HG03066 (cell line): ENCODE measurements at regions not wholly inside any gene's neighbourhood (a gene's known extent, or its start where the extent isn't known, plus 50 kb on each side); places are given as distances from the start of the nearest gene placed in this dataset.
"Not testable (repeated sequence)": the region's sequence is repeated elsewhere in the genome, so short reads cannot be mapped to it uniquely, and the experiment has no call there.

Experiments
- ATAC-seq: cut with Tn5 transposase; IDR thresholded peaks from one replicate; pipeline ENCODE4 v1.9.1; 2021; ENCODE audit warnings: low read depth; ENCODE audit not compliant: unreplicated experiment

- no peak for ATAC-seq
Observed at GRCh38 chr16:52657924-52658323, 111.0 kb upstream of the TOX3 start.

- ATAC-seq, result not testable (repeated sequence)
Observed at GRCh38 chr16:52655916-52656315, 109.0 kb upstream of the TOX3 start.

- not testable (repeated sequence) for ATAC-seq
Observed at GRCh38 chr16:52655156-52655555, 108.2 kb upstream of the TOX3 start.

GRCh38 chr16:52652033-52652432 is 105.1 kb upstream of the TOX3 start:
- no peak for ATAC-seq

- ATAC-seq, result no peak
Observed at GRCh38 chr16:52650789-52651188, 103.8 kb upstream of the TOX3 start.

GRCh38 chr16:52650318-52650717 is 103.4 kb upstream of the TOX3 start:
- ATAC-seq, result no peak

- no peak for ATAC-seq
Observed at GRCh38 chr16:52649870-52650269, 102.9 kb upstream of the TOX3 start.

GRCh38 chr16:52647588-52647987 is 100.6 kb upstream of the TOX3 start:
- no peak for ATAC-seq

GRCh38 chr16:52643006-52643405 is 96.1 kb upstream of the TOX3 start:
- ATAC-seq, result no peak

GRCh38 chr16:52634528-52634927 is 87.6 kb upstream of the TOX3 start:
- no peak for ATAC-seq

- ATAC-seq, result no peak
Observed at GRCh38 chr16:52634104-52634503, 87.2 kb upstream of the TOX3 start.

GRCh38 chr16:52633230-52633629 is 86.3 kb upstream of the TOX3 start:
- no peak for ATAC-seq

GRCh38 chr16:52631711-52632110 is 84.8 kb upstream of the TOX3 start:
- no peak for ATAC-seq

- no peak for ATAC-seq
Observed at GRCh38 chr16:52630711-52631110, 83.8 kb upstream of the TOX3 start.

- ATAC-seq, result no peak
Observed at GRCh38 chr16:52629296-52629695, 82.4 kb upstream of the TOX3 start.

GRCh38 chr16:52624891-52625290 is 77.9 kb upstream of the TOX3 start:
- no peak for ATAC-seq

GRCh38 chr16:52621651-52622050 is 74.7 kb upstream of the TOX3 start:
- ATAC-seq, result no peak

GRCh38 chr16:52618753-52619497 is 72.0 kb upstream of the TOX3 start:
- no peak for ATAC-seq

GRCh38 chr16:52617591-52617990 is 70.6 kb upstream of the TOX3 start:
- no peak for ATAC-seq

GRCh38 chr16:52613508-52613907 is 66.6 kb upstream of the TOX3 start:
- ATAC-seq, result no peak

- no peak for ATAC-seq
Observed at GRCh38 chr16:52611817-52612673, 65.1 kb upstream of the TOX3 start.

- ATAC-seq, result no peak
Observed at GRCh38 chr16:52603015-52603414, 56.1 kb upstream of the TOX3 start.
